Suprapubic skin (tissue), 4 donors: ENCODE measurements at regions not wholly inside any gene's neighbourhood (a gene's known extent, or its start where the extent isn't known, plus 50 kb on each side); places are given as distances from the start of the nearest gene placed in this dataset.

Experiments used
- DNase-seq, 2 donors: peaks; one replicate each; pipeline ENCODE4 v3.0.0-alpha.2; 2019; ENCODE audit warnings: low spot score in 2 of 2
- H3K27ac ChIP-seq: fragments of 200-600 bp; sonication (generic); one replicate; pipeline ENCODE4 v1.5.1; 2019
- H3K27me3 ChIP-seq: fragments of 200-600 bp; sonication (generic); one replicate; pipeline ENCODE4 v1.5.1; 2019
- H3K36me3 ChIP-seq: fragments of 200-600 bp; sonication (generic); one replicate; pipeline ENCODE4 v1.5.1; 2019
- H3K4me1 ChIP-seq: fragments of 200-600 bp; sonication (generic); one replicate; pipeline ENCODE4 v1.5.1; 2019
- H3K4me3 ChIP-seq: fragments of 200-600 bp; sonication (generic); one replicate; pipeline ENCODE4 v1.5.1; 2019; ENCODE audit warnings: mild to moderate bottlenecking
- H3K9me3 ChIP-seq: fragments of 200-600 bp; sonication (generic); one replicate; pipeline ENCODE4 v1.5.1; 2019
- CTCF ChIP-seq, 2 donors: fragments of 200-600 bp in 1 of 2; fragments of 450-650 bp in 1 of 2; sonication (generic) in 1 of 2; IDR thresholded peaks; one replicate each; pipeline ENCODE4 v1.5.1; 2016 to 2019; ENCODE audit warnings: antibody characterized with exemption in 2 of 2, mild to moderate bottlenecking in 1 of 2, moderate library complexity in 1 of 2
- EP300 ChIP-seq: sonication (generic); formaldehyde crosslinking; IDR thresholded peaks from one replicate; pipeline ENCODE4 v1.6.1; 2017; ENCODE audit warnings: antibody characterized with exemption
- POLR2A ChIP-seq, 2 donors: fragments of 450-650 bp; IDR thresholded peaks; one replicate each; pipeline ENCODE4 v1.6.1; 2017; ENCODE audit warnings: antibody characterized with exemption in 2 of 2, mild to moderate bottlenecking in 2 of 2, moderate library complexity in 2 of 2
- POLR2AphosphoS5 ChIP-seq, 3 donors: sonication (generic); formaldehyde crosslinking; IDR thresholded peaks; one replicate each; pipeline ENCODE4 v1.6.1; 2017; ENCODE audit warnings: antibody characterized with exemption in 3 of 3
- WGBS: methylation state at CpG from one replicate; pipeline ENCODE4 v1.1.5; 2018; 5-methylcytosine and 5-hydroxymethylcytosine counted together

- no peaks in the 10 kb centered on the region for H3K9me3 ChIP-seq
- no peak overlapping the region for H3K27ac ChIP-seq
- TF ChIP-seq POLR2A (IDR thresholded peaks at IDR 0.05) (no peak), POLR2AphosphoS5 (IDR thresholded peaks at IDR 0.05) (no peak), EP300 (no peak), CTCF (IDR thresholded peaks at IDR 0.05) (no peak)
- H3K36me3 ChIP-seq = no peaks in the 10 kb centered on the region
- no peaks in the 10 kb centered on the region for H3K4me1 ChIP-seq
- no peaks in the 10 kb centered on the region for H3K27me3 ChIP-seq
- WGBS = 81% methylated on average over 19 of the region's 19 CpGs
- no peak overlapping the region for H3K4me3 ChIP-seq
- no peak for DNase-seq
Measured at GRCh38 chr7:35492451-35493175, 202.3 kb downstream of the HERPUD2 start.

GRCh38 chr7:35491233-35491632 lies 203.7 kb downstream of the HERPUD2 start:
- H3K9me3 ChIP-seq = no peaks in the 10 kb centered on the region
- H3K27me3 ChIP-seq = no peaks in the 10 kb centered on the region
- no peak overlapping the region for H3K27ac ChIP-seq
- H3K36me3 ChIP-seq = no peaks in the 10 kb centered on the region
- no peak for DNase-seq
- no peak for TF ChIP-seq POLR2AphosphoS5 (IDR thresholded peaks at IDR 0.05)
- TF ChIP-seq CTCF (IDR thresholded peaks at IDR 0.05) = no peak
- TF ChIP-seq POLR2A (IDR thresholded peaks at IDR 0.05) = no peak
- TF ChIP-seq EP300 = no peak
- H3K4me1 ChIP-seq = no peaks in the 10 kb centered on the region
- WGBS = 39% methylated on average over 1 of the region's 1 CpG
- no peak overlapping the region for H3K4me3 ChIP-seq

- Histone ChIP-seq H3K4me1 (no peaks in the 10 kb centered on the region), H3K27ac (no peak overlapping the region), H3K4me3 (no peak overlapping the region), H3K9me3 (no peaks in the 10 kb centered on the region), H3K27me3 (no peaks in the 10 kb centered on the region), H3K36me3 (no peaks in the 10 kb centered on the region)
- no peak for DNase-seq
- no peak for TF ChIP-seq POLR2AphosphoS5 (IDR thresholded peaks at IDR 0.05)
- TF ChIP-seq POLR2A (IDR thresholded peaks at IDR 0.05) = no peak
- TF ChIP-seq CTCF (IDR thresholded peaks at IDR 0.05) = no peak
- no peak for TF ChIP-seq EP300
- WGBS = 90% methylated on average over 2 of the region's 2 CpGs
Measured at GRCh38 chr7:35487841-35488240, 207.1 kb downstream of the HERPUD2 start.

GRCh38 chr7:35487402-35487801 lies 207.5 kb downstream of the HERPUD2 start:
- Histone ChIP-seq H3K9me3 (no peaks in the 10 kb centered on the region), H3K4me1 (no peaks in the 10 kb centered on the region), H3K27me3 (no peaks in the 10 kb centered on the region), H3K4me3 (no peak overlapping the region), H3K36me3 (no peaks in the 10 kb centered on the region), H3K27ac (no peak overlapping the region)
- 88% methylated on average over 4 of the region's 6 CpGs for WGBS
- DNase-seq = no peak
- TF ChIP-seq EP300 (no peak), POLR2A (IDR thresholded peaks at IDR 0.05) (no peak), CTCF (IDR thresholded peaks at IDR 0.05) (no peak), POLR2AphosphoS5 (IDR thresholded peaks at IDR 0.05) (no peak)

- Histone ChIP-seq H3K36me3 (no peaks in the 10 kb centered on the region), H3K4me3 (no peak overlapping the region), H3K27me3 (no peaks in the 10 kb centered on the region), H3K4me1 (no peaks in the 10 kb centered on the region), H3K27ac (no peak overlapping the region), H3K9me3 (no peaks in the 10 kb centered on the region)
- WGBS = 58% methylated on average over 6 of the region's 6 CpGs
- TF ChIP-seq POLR2A (IDR thresholded peaks at IDR 0.05) = no peak
- DNase-seq = no peak
Measured at GRCh38 chr7:35485436-35485835, 209.5 kb downstream of the HERPUD2 start.

- Histone ChIP-seq H3K36me3 (no peaks in the 10 kb centered on the region), H3K27ac (no peak overlapping the region), H3K27me3 (no peaks in the 10 kb centered on the region), H3K9me3 (no peaks in the 10 kb centered on the region), H3K4me1 (no peaks in the 10 kb centered on the region), H3K4me3 (no peak overlapping the region)
- TF ChIP-seq POLR2AphosphoS5 (IDR thresholded peaks at IDR 0.05) (no peak), EP300 (no peak)
- no peak for DNase-seq
- 88% methylated on average over 2 of the region's 2 CpGs for WGBS
Measured at GRCh38 chr7:35483568-35483967, 211.4 kb downstream of the HERPUD2 start.
